PFSK-1 (cell line): ENCODE measurements at regions not wholly inside any gene's neighbourhood (a gene's known extent, or its start where the extent isn't known, plus 50 kb on each side); places are given as distances from the start of the nearest gene placed in this dataset.

Experiments
- FOXP2 ChIP-seq: optimal IDR thresholded peaks from 2 replicates; pipeline ENCODE3; 2011; ENCODE audit warnings: borderline replicate concordance, control low read depth, inconsistent platforms; ENCODE audit not compliant: insufficient read depth; ENCODE audit errors: extremely low read length, extremely low read depth
- POLR2AphosphoS5 ChIP-seq: IDR thresholded peaks from 2 replicates; pipeline ENCODE4 v1.6.1; 2012; ENCODE audit warnings: low read depth, mild to moderate bottlenecking, control low read depth, low read length, moderate library complexity
- REST ChIP-seq, 2 experiments: IDR thresholded peaks; 2 replicates each; pipeline versions ENCODE4 v1.6.1 to v1.8.0; 2011 to 2012; ENCODE audit warnings: low read depth in 2 of 2, low read length in 2 of 2, control low read depth in 1 of 2, inconsistent platforms in 1 of 2, mild to moderate bottlenecking in 1 of 2, moderate library complexity in 1 of 2; ENCODE audit not compliant: insufficient read depth in 1 of 2
- SIN3A ChIP-seq: IDR thresholded peaks from 2 replicates; pipeline ENCODE4 v1.6.1; 2012; ENCODE audit warnings: mild to moderate bottlenecking, low read length, moderate library complexity, borderline replicate concordance; ENCODE audit not compliant: insufficient read depth
- TAF1 ChIP-seq: IDR thresholded peaks from 2 replicates; pipeline ENCODE4 v1.6.1; 2012; ENCODE audit warnings: low read length, control low read depth, borderline replicate concordance; ENCODE audit not compliant: insufficient read depth

GRCh38 chr3:193754719-193755118 lies 161.7 kb downstream of the OPA1 start:
- no peak for TF ChIP-seq POLR2AphosphoS5
- no peak for TF ChIP-seq SIN3A
- TF ChIP-seq TAF1, result no peak
- TF ChIP-seq REST (IDR thresholded peaks at IDR 0.05; ENCODE audit: insufficient read depth in 1 of 2, low read depth in 2 of 2, low read length in 2 of 2), result no peak
- no peak for TF ChIP-seq FOXP2

GRCh38 chr3:193756536-193756935 lies 163.5 kb downstream of the OPA1 start:
- TF ChIP-seq REST (IDR thresholded peaks at IDR 0.05; ENCODE audit: insufficient read depth in 1 of 2, low read depth in 2 of 2, low read length in 2 of 2) (no peak), POLR2AphosphoS5 (no peak), TAF1 (no peak), FOXP2 (no peak), SIN3A (no peak)

- TF ChIP-seq FOXP2 (no peak), POLR2AphosphoS5 (no peak), REST (IDR thresholded peaks at IDR 0.05; ENCODE audit: insufficient read depth in 1 of 2, low read depth in 2 of 2, low read length in 2 of 2) (no peak)
These were observed 164.4 kb downstream of the OPA1 start for GRCh38 chr3:193757457-193757856.

GRCh38 chr3:193761969-193762368 lies 169.0 kb downstream of the OPA1 start:
- TF ChIP-seq SIN3A, result no peak
- no peak for TF ChIP-seq TAF1
- no peak for TF ChIP-seq POLR2AphosphoS5
- no peak for TF ChIP-seq FOXP2
- TF ChIP-seq REST (IDR thresholded peaks at IDR 0.05; ENCODE audit: insufficient read depth in 1 of 2, low read depth in 2 of 2, low read length in 2 of 2), result no peak

- no peak for TF ChIP-seq TAF1
- TF ChIP-seq FOXP2, result no peak
- TF ChIP-seq REST (IDR thresholded peaks at IDR 0.05; ENCODE audit: insufficient read depth in 1 of 2, low read depth in 2 of 2, low read length in 2 of 2), result no peak
- TF ChIP-seq POLR2AphosphoS5, result no peak
- no peak for TF ChIP-seq SIN3A
These were observed 169.6 kb downstream of the OPA1 start for GRCh38 chr3:193762657-193763056.
